ENCODE measurements at regions not wholly inside any gene's neighbourhood (a gene's known extent, or its start where the extent isn't known, plus 50 kb on each side); places are given as distances from the start of the nearest gene placed in this dataset.

DNA sequence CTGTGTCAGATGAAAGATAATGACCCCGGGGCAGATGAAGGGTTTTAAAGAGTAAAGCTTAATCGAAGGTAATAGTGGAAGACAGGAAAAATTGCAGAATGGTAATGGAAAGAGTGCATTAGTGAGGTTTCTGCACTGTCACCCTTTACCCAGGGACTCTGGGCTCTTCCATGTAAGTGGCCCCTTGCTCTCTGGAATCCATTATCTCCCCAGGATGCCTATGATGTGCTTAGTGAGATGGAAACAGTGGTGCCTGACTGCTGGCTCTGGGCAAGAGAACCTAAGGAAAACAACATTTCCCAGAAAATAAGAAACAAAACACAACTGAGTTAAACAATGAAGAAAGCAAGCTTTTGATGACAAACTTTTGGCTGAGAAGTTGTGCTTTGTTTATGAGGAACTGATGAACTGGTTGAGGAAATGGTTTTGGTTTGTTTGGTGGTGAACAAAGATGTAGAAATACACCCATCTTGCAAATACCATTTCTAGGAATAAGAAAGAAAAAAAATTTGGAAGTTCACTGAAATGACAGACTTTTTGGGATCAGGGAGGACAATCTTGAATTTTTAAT lies 119.9 kb upstream of the RASGRP1 start:
- BruUV-seq (replicated peaks): no TSS peak
- intact Hi-C loops (cut with micrococcal nuclease; ENCODE audit: unreplicated experiment): loop anchor here (5.0 kb wide), 1 partner anchor 682 kb away; no protein-coding TSS in a partner anchor
- no peak for DNase-seq
- Mint-ChIP-seq H3K27ac (ENCODE audit: unreplicated experiment) (no peak overlapping the region), H3K4me1 (ENCODE audit: low read depth, unreplicated experiment) (peaks cover 8% of the 10 kb centered on the region), H3K9me3 (ENCODE audit: unreplicated experiment) (no peaks in the 10 kb centered on the region), H3K36me3 (ENCODE audit: insufficient read depth, unreplicated experiment) (no peaks in the 10 kb centered on the region), H3K4me3 (ENCODE audit: unreplicated experiment) (no peak overlapping the region), H3K27me3 (ENCODE audit: insufficient read depth, unreplicated experiment) (peaks cover 3% of the 10 kb centered on the region)
- H3K36me3 ChIP-seq (ENCODE audit: control insufficient read depth, insufficient read depth, low read length): no peaks in the 10 kb centered on the region
- ChIA-PET CTCF (interaction anchor here (1.2 kb wide), 1 partner anchor 121 kb away, joined by 7 read pairs; no protein-coding TSS in a partner anchor), POLR2A (no interaction called here)
- no peaks in the 10 kb centered on the region for H3K4me1 ChIP-seq
- no peaks in the 10 kb centered on the region for H3K9me3 ChIP-seq
- TF ChIP-seq, protein P1, sequence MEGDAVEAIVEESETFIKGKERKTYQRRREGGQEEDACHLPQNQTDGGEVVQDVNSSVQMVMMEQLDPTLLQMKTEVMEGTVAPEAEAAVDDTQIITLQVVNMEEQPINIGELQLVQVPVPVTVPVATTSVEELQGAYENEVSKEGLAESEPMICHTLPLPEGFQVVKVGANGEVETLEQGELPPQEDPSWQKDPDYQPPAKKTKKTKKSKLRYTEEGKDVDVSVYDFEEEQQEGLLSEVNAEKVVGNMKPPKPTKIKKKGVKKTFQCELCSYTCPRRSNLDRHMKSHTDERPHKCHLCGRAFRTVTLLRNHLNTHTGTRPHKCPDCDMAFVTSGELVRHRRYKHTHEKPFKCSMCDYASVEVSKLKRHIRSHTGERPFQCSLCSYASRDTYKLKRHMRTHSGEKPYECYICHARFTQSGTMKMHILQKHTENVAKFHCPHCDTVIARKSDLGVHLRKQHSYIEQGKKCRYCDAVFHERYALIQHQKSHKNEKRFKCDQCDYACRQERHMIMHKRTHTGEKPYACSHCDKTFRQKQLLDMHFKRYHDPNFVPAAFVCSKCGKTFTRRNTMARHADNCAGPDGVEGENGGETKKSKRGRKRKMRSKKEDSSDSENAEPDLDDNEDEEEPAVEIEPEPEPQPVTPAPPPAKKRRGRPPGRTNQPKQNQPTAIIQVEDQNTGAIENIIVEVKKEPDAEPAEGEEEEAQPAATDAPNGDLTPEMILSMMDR (IDR thresholded peaks at IDR 0.05; ENCODE audit: insufficient read depth in 1 of 2, low read depth in 1 of 2, low read length in 1 of 2, severe bottlenecking in 1 of 2, unreplicated experiment in 1 of 2): no peak
- no peak overlapping the region for H3K4me3 ChIP-seq (ENCODE audit: low read depth, low read length)
- no peaks in the 10 kb centered on the region for H3K27me3 ChIP-seq (replicated peaks; ENCODE audit: control insufficient read depth, insufficient read depth, low read length)

DNA sequence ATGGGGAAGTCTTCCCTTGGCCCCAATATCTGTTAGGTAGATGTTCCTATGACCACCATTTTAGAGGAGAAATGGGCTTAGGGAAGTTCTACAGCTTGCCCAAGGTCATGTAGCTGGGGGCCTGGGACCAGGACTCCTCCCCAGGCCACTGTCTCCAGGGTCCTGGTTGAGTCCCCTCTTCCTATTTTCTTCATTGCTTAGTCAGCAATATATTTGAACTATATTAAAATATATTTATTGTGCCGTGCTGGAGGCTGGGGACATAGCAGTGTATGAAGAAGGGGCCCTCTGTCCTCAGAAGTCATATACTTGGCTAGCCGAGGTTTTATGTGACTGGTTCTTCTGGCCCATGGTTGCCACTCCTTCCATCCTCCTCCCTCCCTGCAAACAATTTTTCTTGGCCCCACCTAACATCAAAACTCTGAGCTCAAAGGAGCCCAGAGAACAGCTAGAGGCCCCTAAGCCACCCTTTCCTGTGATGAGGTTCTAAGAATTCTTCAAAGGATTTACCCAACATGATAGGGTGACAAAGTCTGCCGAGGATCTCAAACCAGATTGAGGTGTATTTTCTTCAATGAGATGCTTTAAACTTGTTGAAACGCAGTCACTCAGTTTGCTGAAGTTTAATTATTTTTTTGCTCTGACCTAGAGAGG lies 121.2 kb upstream of the RASGRP1 start:
- H3K27ac Mint-ChIP-seq (ENCODE audit: unreplicated experiment): no peak overlapping the region
- TF ChIP-seq, protein P1 (IDR thresholded peaks at IDR 0.05; ENCODE audit: insufficient read depth in 1 of 2, low read depth in 1 of 2, low read length in 1 of 2, severe bottlenecking in 1 of 2, unreplicated experiment in 1 of 2): no peak
- H3K4me1 ChIP-seq: no peaks in the 10 kb centered on the region
- H3K27me3 ChIP-seq (replicated peaks; ENCODE audit: control insufficient read depth, insufficient read depth, low read length): no peaks in the 10 kb centered on the region
- POLR2A ChIA-PET: no interaction called here
- H3K27me3 Mint-ChIP-seq (ENCODE audit: insufficient read depth, unreplicated experiment): peaks cover 3% of the 10 kb centered on the region
- H3K9me3 ChIP-seq: no peaks in the 10 kb centered on the region
- H3K4me1 Mint-ChIP-seq (ENCODE audit: low read depth, unreplicated experiment): peaks cover 8% of the 10 kb centered on the region
- no peak overlapping the region for H3K4me3 ChIP-seq (ENCODE audit: low read depth, low read length)
- DNase-seq: no peak
- CTCF ChIA-PET: interaction anchor here (1.0 kb wide), 1 partner anchor 246 kb away, joined by 4 read pairs; no protein-coding TSS in a partner anchor
- BruUV-seq (replicated peaks): no TSS peak
- no peaks in the 10 kb centered on the region for H3K9me3 Mint-ChIP-seq (ENCODE audit: unreplicated experiment)
- intact Hi-C loops (cut with micrococcal nuclease; ENCODE audit: unreplicated experiment): no loop called here
- H3K4me3 Mint-ChIP-seq (ENCODE audit: unreplicated experiment): no peak overlapping the region
- H3K36me3 Mint-ChIP-seq (ENCODE audit: insufficient read depth, unreplicated experiment): no peaks in the 10 kb centered on the region
- H3K36me3 ChIP-seq (ENCODE audit: control insufficient read depth, insufficient read depth, low read length): no peaks in the 10 kb centered on the region

DNA sequence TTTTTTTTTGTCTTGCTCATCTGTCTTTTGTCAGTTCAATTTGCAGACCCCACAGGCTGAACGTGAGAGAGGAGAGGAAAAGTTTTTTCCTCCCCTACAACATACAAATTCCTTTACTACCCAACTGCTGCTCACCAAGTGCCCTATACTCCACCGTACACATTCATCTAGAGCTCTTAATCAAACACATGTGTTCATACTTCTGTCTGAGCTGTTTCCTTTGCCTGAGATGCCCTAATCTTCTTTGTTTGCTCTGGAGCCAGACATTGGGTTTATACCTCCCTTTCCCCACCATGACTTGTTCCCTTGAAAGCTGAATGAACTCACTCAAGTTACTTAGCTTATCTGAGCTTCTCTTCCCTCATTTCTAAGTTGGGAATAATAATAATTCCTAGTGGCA lies 122.7 kb upstream of the RASGRP1 start:
- Mint-ChIP-seq H3K27me3 (ENCODE audit: insufficient read depth, unreplicated experiment) (no peaks in the 10 kb centered on the region), H3K27ac (ENCODE audit: unreplicated experiment) (no peak overlapping the region), H3K9me3 (ENCODE audit: unreplicated experiment) (no peaks in the 10 kb centered on the region), H3K36me3 (ENCODE audit: insufficient read depth, unreplicated experiment) (no peaks in the 10 kb centered on the region), H3K4me3 (ENCODE audit: unreplicated experiment) (no peak overlapping the region), H3K4me1 (ENCODE audit: low read depth, unreplicated experiment) (peaks cover 8% of the 10 kb centered on the region)
- no peaks in the 10 kb centered on the region for H3K4me1 ChIP-seq
- ChIA-PET CTCF (interaction anchor here (0.6 to 2.0 kb wide), 4 partner anchors 123 to 609 kb away, joined by 3 to 9 read pairs (median 6); partner anchors contain the start of gene RASGRP1), POLR2A (no interaction called here)
- H3K9me3 ChIP-seq: no peaks in the 10 kb centered on the region
- intact Hi-C loops (cut with micrococcal nuclease; ENCODE audit: unreplicated experiment): no loop called here
- H3K27me3 ChIP-seq (replicated peaks; ENCODE audit: control insufficient read depth, insufficient read depth, low read length): no peaks in the 10 kb centered on the region
- BruUV-seq (replicated peaks): no TSS peak
- no peaks in the 10 kb centered on the region for H3K36me3 ChIP-seq (ENCODE audit: control insufficient read depth, insufficient read depth, low read length)
- TF ChIP-seq, protein P1 (IDR thresholded peaks at IDR 0.05; ENCODE audit: insufficient read depth in 1 of 2, low read depth in 1 of 2, low read length in 1 of 2, severe bottlenecking in 1 of 2, unreplicated experiment in 1 of 2): no peak
- no peak overlapping the region for H3K4me3 ChIP-seq (ENCODE audit: low read depth, low read length)
- no peak for DNase-seq

All from Caco-2 (cell line).